ENCODE measurements at regions not wholly inside any gene's neighbourhood (a gene's known extent, or its start where the extent isn't known, plus 50 kb on each side); places are given as distances from the start of the nearest gene placed in this dataset.

- no peak overlapping the region for H3K4me3 ChIP-seq (ENCODE audit: low read depth, low read length)
- TF ChIP-seq POLR2A (IDR thresholded peaks at IDR 0.05; ENCODE audit: extremely low read depth, insufficient read length) = no peak
- no peak for TF ChIP-seq CTCF (IDR thresholded peaks at IDR 0.05; ENCODE audit: low read depth, low read length)
Observed at GRCh38 chr18:77973745-77974144, 724.1 kb downstream of the GALR1 start.

GRCh38 chr18:77974329-77974728 is 724.7 kb downstream of the GALR1 start:
- TF ChIP-seq POLR2A (IDR thresholded peaks at IDR 0.05; ENCODE audit: extremely low read depth, insufficient read length) = no peak
- no peak for TF ChIP-seq MYC (IDR thresholded peaks at IDR 0.05; ENCODE audit: low read depth, low read length)
- no peak for TF ChIP-seq CTCF (IDR thresholded peaks at IDR 0.05; ENCODE audit: low read depth, low read length)
- no peak for TF ChIP-seq MAX (IDR thresholded peaks at IDR 0.05; ENCODE audit: low read depth, low read length)
- no peak for DNase-seq (ENCODE audit: low read depth)
- no peak overlapping the region for H3K4me3 ChIP-seq (ENCODE audit: low read depth, low read length)

More at GRCh38 chr18:77973745-77974144, 724.1 kb downstream of the GALR1 start:
- no peak for DNase-seq (ENCODE audit: low read depth)

- DNase-seq (ENCODE audit: low read depth) = no peak
- no peak overlapping the region for H3K4me3 ChIP-seq (ENCODE audit: low read depth, low read length)
- TF ChIP-seq CTCF (IDR thresholded peaks at IDR 0.05; ENCODE audit: low read depth, low read length) (no peak), POLR2A (IDR thresholded peaks at IDR 0.05; ENCODE audit: extremely low read depth, insufficient read length) (no peak), MAX (IDR thresholded peaks at IDR 0.05; ENCODE audit: low read depth, low read length) (no peak), MYC (IDR thresholded peaks at IDR 0.05; ENCODE audit: low read depth, low read length) (no peak)
Observed at GRCh38 chr18:77977331-77977730, 727.7 kb downstream of the GALR1 start.

- no peak for DNase-seq (ENCODE audit: low read depth)
- no peak for TF ChIP-seq MYC (IDR thresholded peaks at IDR 0.05; ENCODE audit: low read depth, low read length)
- TF ChIP-seq CTCF (IDR thresholded peaks at IDR 0.05; ENCODE audit: low read depth, low read length) = no peak
- TF ChIP-seq MAX (IDR thresholded peaks at IDR 0.05; ENCODE audit: low read depth, low read length) = no peak
- no peak for TF ChIP-seq POLR2A (IDR thresholded peaks at IDR 0.05; ENCODE audit: extremely low read depth, insufficient read length)
- H3K4me3 ChIP-seq (ENCODE audit: low read depth, low read length) = no peak overlapping the region
Observed at GRCh38 chr18:77980275-77980674, 730.6 kb downstream of the GALR1 start.

- no peak for DNase-seq (ENCODE audit: low read depth)
- TF ChIP-seq MAX (IDR thresholded peaks at IDR 0.05; ENCODE audit: low read depth, low read length) (no peak), MYC (IDR thresholded peaks at IDR 0.05; ENCODE audit: low read depth, low read length) (no peak), CTCF (IDR thresholded peaks at IDR 0.05; ENCODE audit: low read depth, low read length) (no peak), POLR2A (IDR thresholded peaks at IDR 0.05; ENCODE audit: extremely low read depth, insufficient read length) (no peak)
- no peak overlapping the region for H3K4me3 ChIP-seq (ENCODE audit: low read depth, low read length)
Observed at GRCh38 chr18:77981874-77982273, 732.2 kb downstream of the GALR1 start.

GRCh38 chr18:77983270-77983669 is 733.6 kb downstream of the GALR1 start:
- no peak for DNase-seq (ENCODE audit: low read depth)

More at GRCh38 chr18:77983270-77983669, 733.6 kb downstream of the GALR1 start:
- TF ChIP-seq POLR2A (IDR thresholded peaks at IDR 0.05; ENCODE audit: extremely low read depth, insufficient read length) (no peak), MAX (IDR thresholded peaks at IDR 0.05; ENCODE audit: low read depth, low read length) (no peak), CTCF (IDR thresholded peaks at IDR 0.05; ENCODE audit: low read depth, low read length) (no peak), MYC (IDR thresholded peaks at IDR 0.05; ENCODE audit: low read depth, low read length) (no peak)
- H3K4me3 ChIP-seq (ENCODE audit: low read depth, low read length) = no peak overlapping the region
